GM12873 (cell line): ENCODE measurements at regions not wholly inside any gene's neighbourhood (a gene's known extent, or its start where the extent isn't known, plus 50 kb on each side); places are given as distances from the start of the nearest gene placed in this dataset.

Experiments used
- TF ChIP-seq, protein P1 (sequence below): IDR thresholded peaks from 2 replicates; pipeline ENCODE4 v1.5.1; 2012; ENCODE audit warnings: low read depth, mild to moderate bottlenecking, moderate library complexity, low read length, control low read depth; ENCODE audit not compliant: insufficient read depth; ENCODE audit errors: missing control alignments

DNA sequence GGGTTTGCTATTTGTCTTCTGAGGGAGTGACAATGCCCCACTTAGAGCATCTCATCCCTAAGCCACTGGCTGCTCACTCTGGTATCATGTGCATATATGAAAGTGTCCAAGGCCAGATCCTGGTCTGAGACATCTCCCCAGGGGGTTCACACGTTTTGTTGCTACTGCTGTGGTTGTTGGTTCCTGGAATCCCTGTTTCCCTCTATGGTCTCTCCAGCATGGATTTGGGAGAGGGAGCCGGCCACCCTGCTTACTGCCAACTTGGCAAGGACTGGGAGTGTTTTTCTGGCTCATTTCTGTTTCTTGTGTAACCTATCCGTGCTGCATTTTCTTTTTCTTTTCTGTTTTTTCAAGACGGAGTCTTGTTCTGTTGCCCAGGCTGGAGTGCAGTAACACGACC, 101.3 kb upstream of the MAX start:
- TF ChIP-seq, protein P1, sequence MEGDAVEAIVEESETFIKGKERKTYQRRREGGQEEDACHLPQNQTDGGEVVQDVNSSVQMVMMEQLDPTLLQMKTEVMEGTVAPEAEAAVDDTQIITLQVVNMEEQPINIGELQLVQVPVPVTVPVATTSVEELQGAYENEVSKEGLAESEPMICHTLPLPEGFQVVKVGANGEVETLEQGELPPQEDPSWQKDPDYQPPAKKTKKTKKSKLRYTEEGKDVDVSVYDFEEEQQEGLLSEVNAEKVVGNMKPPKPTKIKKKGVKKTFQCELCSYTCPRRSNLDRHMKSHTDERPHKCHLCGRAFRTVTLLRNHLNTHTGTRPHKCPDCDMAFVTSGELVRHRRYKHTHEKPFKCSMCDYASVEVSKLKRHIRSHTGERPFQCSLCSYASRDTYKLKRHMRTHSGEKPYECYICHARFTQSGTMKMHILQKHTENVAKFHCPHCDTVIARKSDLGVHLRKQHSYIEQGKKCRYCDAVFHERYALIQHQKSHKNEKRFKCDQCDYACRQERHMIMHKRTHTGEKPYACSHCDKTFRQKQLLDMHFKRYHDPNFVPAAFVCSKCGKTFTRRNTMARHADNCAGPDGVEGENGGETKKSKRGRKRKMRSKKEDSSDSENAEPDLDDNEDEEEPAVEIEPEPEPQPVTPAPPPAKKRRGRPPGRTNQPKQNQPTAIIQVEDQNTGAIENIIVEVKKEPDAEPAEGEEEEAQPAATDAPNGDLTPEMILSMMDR, result no peak

- TF ChIP-seq, protein P1, result no peak
These were observed 101.7 kb upstream of the MAX start for GRCh38 chr14:65204056-65204455.

GRCh38 chr14:65206078-65206447, 103.7 kb upstream of the MAX start:
- TF ChIP-seq, protein P1, result no peak

DNA sequence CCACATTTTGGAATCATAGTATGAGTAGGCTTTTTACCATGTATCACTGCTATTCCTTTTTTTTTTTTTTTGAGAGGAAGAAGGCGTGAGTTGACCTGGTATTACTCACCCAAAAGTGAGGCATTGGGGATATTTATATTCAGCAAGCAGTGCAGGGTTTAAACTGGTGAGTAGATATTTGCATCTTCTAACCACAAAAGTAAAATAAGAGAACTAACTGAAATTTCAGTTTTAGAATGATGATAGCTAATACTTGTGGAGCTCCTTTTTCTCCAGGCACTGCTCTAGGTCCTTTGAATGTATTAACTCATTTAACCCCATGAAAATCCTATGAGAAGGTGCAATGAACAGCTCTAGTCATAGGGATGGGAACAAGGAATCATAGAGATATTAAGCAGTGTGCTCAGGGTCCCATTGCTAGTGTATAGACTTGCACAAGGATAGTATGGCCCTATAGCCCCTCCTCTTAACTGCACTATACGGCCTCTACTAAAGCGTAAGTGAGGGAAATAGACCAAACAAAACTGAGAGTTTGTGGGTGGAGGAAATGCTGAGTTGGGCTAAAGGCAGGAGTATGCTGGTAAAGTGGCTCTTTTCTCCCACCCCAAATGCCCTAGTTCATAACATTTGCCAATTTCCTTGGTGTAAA, 104.3 kb upstream of the MAX start:
- TF ChIP-seq, protein P1, result no peak

DNA sequence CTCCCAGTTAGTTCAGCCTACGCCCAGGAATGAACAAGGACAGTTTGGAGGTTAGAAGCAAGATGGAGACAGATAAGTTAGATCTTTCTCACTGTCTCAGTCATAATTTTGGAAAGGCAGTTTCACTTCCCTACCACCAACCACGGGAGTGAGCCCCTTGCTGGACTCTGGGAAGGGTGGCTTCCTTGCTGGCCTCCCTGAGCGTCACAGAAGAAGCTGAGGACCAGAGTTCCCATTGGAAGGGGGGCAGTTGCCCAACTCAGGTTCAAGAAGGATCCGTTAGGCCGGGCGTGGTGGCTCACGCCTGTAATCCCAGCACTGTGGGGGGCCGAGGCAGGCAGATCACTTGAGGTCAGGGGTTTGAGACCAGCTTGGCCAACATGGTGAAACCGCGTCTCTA, 106.2 kb upstream of the MAX start:
- TF ChIP-seq, protein P1, result no peak

DNA sequence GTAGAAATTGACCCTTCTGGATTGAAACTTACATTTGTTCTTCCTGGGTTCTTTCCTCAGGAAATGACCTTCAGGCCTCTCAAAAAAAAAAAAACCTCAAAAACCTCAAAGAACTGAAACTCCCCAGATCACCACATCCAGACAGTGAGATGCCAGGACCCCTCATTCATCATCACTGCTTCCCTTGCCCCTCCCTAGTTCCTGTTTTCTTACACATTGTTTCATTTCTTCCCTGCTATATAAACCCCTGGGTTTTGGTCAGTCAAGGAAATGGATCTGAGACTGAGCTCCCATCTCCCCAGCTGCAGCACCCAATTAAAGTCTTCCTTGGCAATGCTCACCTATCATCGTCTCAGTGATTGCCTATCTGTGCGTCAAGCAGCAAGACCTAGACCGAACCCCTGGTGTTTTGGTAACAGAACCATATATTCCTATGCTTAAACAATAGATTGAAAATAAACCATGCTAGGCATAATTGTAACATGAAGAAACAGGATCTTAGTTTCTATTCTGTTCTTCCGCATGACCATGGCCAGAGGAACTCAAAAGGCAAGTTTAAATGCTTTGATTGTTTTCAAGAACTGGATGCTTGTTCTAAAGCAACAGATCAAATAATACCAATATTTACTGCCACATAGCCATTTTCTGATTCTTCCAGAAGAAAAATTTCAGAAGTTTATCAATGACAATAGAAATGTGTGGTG, 108.0 kb upstream of the MAX start:
- TF ChIP-seq, protein P1, result no peak

DNA sequence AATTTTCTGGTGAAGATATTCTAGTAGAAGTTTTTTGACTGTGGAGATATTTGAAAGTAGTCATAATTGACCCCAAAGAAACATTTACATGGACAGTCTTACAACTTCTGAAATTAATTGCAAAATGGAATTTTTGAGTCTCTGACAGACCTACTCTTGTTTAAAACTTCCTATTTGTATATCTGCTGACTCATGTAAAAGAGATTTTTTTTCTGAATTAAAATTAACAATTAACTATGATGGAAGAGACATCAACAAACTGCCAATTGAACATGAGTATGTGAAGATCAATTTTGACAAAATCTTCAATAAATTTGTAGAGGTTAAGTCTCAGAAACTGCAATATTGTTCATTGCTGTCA, 108.5 kb upstream of the MAX start:
- TF ChIP-seq, protein P1, result no peak
